ENCODE measurements at regions not wholly inside any gene's neighbourhood (a gene's known extent, or its start where the extent isn't known, plus 50 kb on each side); places are given as distances from the start of the nearest gene placed in this dataset.

DNA sequence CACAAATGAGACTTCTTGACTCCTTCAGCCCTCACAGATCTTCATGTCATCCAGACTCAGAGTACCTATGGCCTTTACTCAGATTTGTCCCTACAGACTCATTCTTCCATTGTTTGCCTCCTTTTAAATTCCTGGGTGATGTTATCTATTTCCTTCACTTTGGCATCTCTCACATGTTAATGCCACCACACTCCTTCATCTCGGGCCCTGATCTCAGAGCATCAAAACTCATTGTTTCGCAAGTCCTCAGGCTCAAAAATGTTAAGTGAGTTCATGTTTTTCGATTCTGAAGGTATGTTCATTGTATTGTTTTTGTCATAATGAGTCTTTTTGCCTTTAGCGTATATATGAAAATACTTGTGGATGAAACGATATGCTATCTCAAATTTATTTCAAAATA, 62.3 kb upstream of the AHR start:
- TF ChIP-seq, protein P1, sequence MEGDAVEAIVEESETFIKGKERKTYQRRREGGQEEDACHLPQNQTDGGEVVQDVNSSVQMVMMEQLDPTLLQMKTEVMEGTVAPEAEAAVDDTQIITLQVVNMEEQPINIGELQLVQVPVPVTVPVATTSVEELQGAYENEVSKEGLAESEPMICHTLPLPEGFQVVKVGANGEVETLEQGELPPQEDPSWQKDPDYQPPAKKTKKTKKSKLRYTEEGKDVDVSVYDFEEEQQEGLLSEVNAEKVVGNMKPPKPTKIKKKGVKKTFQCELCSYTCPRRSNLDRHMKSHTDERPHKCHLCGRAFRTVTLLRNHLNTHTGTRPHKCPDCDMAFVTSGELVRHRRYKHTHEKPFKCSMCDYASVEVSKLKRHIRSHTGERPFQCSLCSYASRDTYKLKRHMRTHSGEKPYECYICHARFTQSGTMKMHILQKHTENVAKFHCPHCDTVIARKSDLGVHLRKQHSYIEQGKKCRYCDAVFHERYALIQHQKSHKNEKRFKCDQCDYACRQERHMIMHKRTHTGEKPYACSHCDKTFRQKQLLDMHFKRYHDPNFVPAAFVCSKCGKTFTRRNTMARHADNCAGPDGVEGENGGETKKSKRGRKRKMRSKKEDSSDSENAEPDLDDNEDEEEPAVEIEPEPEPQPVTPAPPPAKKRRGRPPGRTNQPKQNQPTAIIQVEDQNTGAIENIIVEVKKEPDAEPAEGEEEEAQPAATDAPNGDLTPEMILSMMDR (IDR thresholded peaks at IDR 0.05; ENCODE audit: insufficient read depth, low read length), result no peak
- DNase-seq (ENCODE audit: low read depth), result no peak
- H3K4me3 ChIP-seq (ENCODE audit: low read depth, low read length), result no peak overlapping the region

DNA sequence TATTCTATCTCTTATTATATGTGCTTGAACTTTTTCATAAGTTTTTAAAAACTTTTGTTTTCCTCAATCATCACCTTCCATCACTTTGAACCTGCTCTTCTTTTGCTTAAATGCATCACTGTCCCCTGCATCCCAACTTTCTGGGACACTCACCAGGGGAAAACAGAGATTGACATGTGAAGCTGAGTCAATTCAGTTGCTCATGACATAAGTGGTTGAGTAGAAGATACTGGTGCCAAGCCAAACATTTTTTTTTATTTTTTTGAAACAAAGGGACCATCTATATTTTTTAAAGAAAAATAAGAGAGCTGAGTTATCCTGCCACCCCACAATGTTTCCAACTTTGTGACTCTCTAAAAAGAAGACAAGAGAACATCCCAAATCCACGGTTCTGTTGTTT, 61.8 kb upstream of the AHR start:
- peak; percentile 51 for DNase-seq (ENCODE audit: low read depth)
- TF ChIP-seq, protein P1 (IDR thresholded peaks at IDR 0.05; ENCODE audit: insufficient read depth, low read length), result no peak
- H3K4me3 ChIP-seq (ENCODE audit: low read depth, low read length), result no peak overlapping the region

GRCh38 chr7:17239046-17239445, 59.4 kb upstream of the AHR start:
- no peak overlapping the region for H3K4me3 ChIP-seq (ENCODE audit: low read depth, low read length)
- DNase-seq (ENCODE audit: low read depth), result peak; percentile 36
- TF ChIP-seq, protein P1 (IDR thresholded peaks at IDR 0.05; ENCODE audit: insufficient read depth, low read length), result no peak

DNA sequence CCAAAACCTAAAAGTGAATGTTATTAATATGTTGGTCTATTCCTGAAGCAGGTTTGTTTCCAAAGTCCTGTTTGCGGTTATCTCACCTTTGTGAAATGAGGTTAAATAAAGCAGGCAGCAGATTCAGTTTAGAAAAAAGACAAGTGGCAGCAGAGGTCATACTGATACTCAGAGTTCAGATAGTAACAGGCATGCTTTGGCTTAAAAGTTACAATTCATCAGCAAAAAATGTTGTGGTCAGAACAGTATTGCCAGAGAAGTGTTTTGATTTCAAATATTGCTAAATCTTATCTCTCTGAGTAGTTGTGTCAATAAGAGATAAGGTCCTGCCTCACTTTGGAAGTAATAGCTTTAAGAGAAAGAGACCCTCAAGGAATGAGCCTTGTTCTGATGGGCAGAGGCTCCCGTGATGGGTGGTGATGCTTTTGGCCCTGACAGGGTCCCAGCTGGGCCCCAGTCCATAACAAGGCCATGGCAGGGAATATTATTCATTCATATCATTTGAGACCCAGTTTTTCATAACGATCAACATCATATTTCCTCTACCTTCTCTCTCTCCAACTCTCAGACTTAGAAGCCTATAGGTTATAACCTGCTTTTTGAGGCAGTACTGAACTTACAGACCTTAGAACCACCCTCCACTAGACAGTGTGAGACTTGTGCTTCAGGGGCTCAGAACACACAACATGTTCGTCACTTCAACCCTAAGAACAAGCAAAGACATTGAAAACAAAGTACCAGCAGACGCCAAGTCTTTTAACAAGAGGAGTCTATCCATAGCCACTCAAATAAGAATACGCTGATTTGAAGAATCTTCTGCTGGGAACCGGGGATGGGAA, 58.5 kb upstream of the AHR start:
- peak; percentile 85 for DNase-seq (ENCODE audit: low read depth)
- no peak overlapping the region for H3K4me3 ChIP-seq (ENCODE audit: low read depth, low read length)
- TF ChIP-seq, protein P1 (IDR thresholded peaks at IDR 0.05; ENCODE audit: insufficient read depth, low read length), result no peak

DNA sequence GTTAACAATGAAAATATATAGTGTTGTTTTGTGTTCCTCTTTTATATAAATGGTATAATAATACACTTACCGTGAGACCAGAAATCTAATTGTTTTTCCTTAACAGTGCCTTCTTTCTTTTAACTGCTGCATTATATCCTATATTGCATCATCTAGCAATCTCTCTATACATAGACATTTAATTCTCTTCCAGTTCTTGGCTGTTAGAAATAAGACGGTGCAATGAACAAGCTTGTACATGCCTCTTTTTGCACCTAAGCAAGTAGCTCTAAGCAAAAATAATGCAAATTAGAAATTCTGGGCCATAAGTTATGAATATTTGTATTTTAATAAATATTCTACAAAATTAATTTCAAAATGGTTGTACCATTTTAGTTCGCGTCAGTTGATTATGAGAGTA, 55.9 kb upstream of the AHR start:
- TF ChIP-seq, protein P1 (IDR thresholded peaks at IDR 0.05; ENCODE audit: insufficient read depth, low read length), result no peak
- no peak overlapping the region for H3K4me3 ChIP-seq (ENCODE audit: low read depth, low read length)

DNA sequence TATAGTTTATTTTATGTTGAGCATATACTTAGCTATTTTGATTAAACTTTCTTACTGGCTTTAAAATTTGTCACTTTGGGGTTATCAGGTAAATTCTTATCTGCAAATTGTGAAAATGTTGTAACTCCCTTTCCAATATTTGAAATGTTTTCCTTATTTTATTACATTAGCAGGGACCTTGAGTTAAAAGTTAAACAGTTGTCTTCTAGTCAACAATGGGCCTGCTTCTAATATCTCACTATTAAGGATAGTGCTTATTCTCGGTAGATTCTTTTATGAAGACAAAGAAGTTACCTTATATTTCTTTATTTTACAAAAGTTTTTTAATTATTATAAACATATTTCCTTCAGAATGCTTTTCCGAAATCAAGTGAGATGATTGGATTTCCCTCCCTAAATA, 53.7 kb upstream of the AHR start:
- no peak for DNase-seq (ENCODE audit: low read depth)
- TF ChIP-seq, protein P1 (IDR thresholded peaks at IDR 0.05; ENCODE audit: insufficient read depth, low read length), result no peak
- H3K4me3 ChIP-seq (ENCODE audit: low read depth, low read length), result no peak overlapping the region

More for the DNA sequence above, 55.9 kb upstream of the AHR start:
- DNase-seq (ENCODE audit: low read depth), result no peak
